ENCODE measurements at regions not wholly inside any gene's neighbourhood (a gene's known extent, or its start where the extent isn't known, plus 50 kb on each side); places are given as distances from the start of the nearest gene placed in this dataset.

GRCh38 chr13:106310291-106310865 is 225.1 kb downstream of the EFNB2 start:
- Mint-ChIP-seq H3K4me3 (no peak overlapping the region), H3K36me3 (ENCODE audit: insufficient read depth) (no peaks in the 10 kb centered on the region), H3K4me1 (no peaks in the 10 kb centered on the region), H3K9me3 (peaks cover 8% of the 10 kb centered on the region), H3K27ac (ENCODE audit: low read depth) (no peak overlapping the region), H3K27me3 (no peaks in the 10 kb centered on the region)
- DNase-seq (ENCODE audit: low spot score in 2 of 2) (no peak), ATAC-seq (replicated peaks; ENCODE audit: extremely low read depth, poor library complexity, severe bottlenecking) (no peak)

GRCh38 chr13:106306748-106307277 is 228.6 kb downstream of the EFNB2 start:
- DNase-seq (ENCODE audit: low spot score in 2 of 2) (no peak), ATAC-seq (replicated peaks; ENCODE audit: extremely low read depth, poor library complexity, severe bottlenecking) (no peak)
- H3K27me3 Mint-ChIP-seq = no peaks in the 10 kb centered on the region
- peaks cover 7% of the 10 kb centered on the region for H3K9me3 Mint-ChIP-seq
- H3K4me3 Mint-ChIP-seq = no peak overlapping the region
- H3K27ac Mint-ChIP-seq (ENCODE audit: low read depth) = no peak overlapping the region
- H3K36me3 Mint-ChIP-seq (ENCODE audit: insufficient read depth) = no peaks in the 10 kb centered on the region
- H3K4me1 Mint-ChIP-seq = no peaks in the 10 kb centered on the region

GRCh38 chr13:106302843-106303242 is 232.6 kb downstream of the EFNB2 start:
- Mint-ChIP-seq H3K27ac (ENCODE audit: low read depth) (no peak overlapping the region), H3K9me3 (peaks cover 13% of the 10 kb centered on the region), H3K4me1 (no peaks in the 10 kb centered on the region), H3K27me3 (no peaks in the 10 kb centered on the region), H3K4me3 (no peak overlapping the region), H3K36me3 (ENCODE audit: insufficient read depth) (no peaks in the 10 kb centered on the region)
- no peak for DNase-seq (ENCODE audit: low spot score in 2 of 2)
- ATAC-seq (replicated peaks; ENCODE audit: extremely low read depth, poor library complexity, severe bottlenecking) = no peak

- no peak for ATAC-seq (replicated peaks; ENCODE audit: extremely low read depth, poor library complexity, severe bottlenecking)
- no peaks in the 10 kb centered on the region for H3K4me1 Mint-ChIP-seq
- peaks cover 13% of the 10 kb centered on the region for H3K9me3 Mint-ChIP-seq
- H3K27me3 Mint-ChIP-seq = no peaks in the 10 kb centered on the region
- H3K4me3 Mint-ChIP-seq = no peak overlapping the region
- H3K27ac Mint-ChIP-seq (ENCODE audit: low read depth) = no peak overlapping the region
- H3K36me3 Mint-ChIP-seq (ENCODE audit: insufficient read depth) = no peaks in the 10 kb centered on the region
- DNase-seq (ENCODE audit: low spot score in 2 of 2) = no peak
These were observed 233.5 kb downstream of the EFNB2 start for GRCh38 chr13:106302011-106302410.

- H3K4me3 Mint-ChIP-seq = no peak overlapping the region
- no peaks in the 10 kb centered on the region for H3K4me1 Mint-ChIP-seq
- H3K27me3 Mint-ChIP-seq = no peaks in the 10 kb centered on the region
- no peak for ATAC-seq (replicated peaks; ENCODE audit: extremely low read depth, poor library complexity, severe bottlenecking)
- no peak overlapping the region for H3K27ac Mint-ChIP-seq (ENCODE audit: low read depth)
- H3K9me3 Mint-ChIP-seq = peaks cover 6% of the 10 kb centered on the region
- no peaks in the 10 kb centered on the region for H3K36me3 Mint-ChIP-seq (ENCODE audit: insufficient read depth)
- no peak for DNase-seq (ENCODE audit: low spot score in 2 of 2)
These were observed 235.8 kb downstream of the EFNB2 start for GRCh38 chr13:106299621-106300020.

GRCh38 chr13:106297283-106297682 is 238.2 kb downstream of the EFNB2 start:
- Mint-ChIP-seq H3K27me3 (no peaks in the 10 kb centered on the region), H3K4me1 (no peaks in the 10 kb centered on the region), H3K4me3 (no peak overlapping the region), H3K27ac (ENCODE audit: low read depth) (no peak overlapping the region), H3K36me3 (ENCODE audit: insufficient read depth) (no peaks in the 10 kb centered on the region), H3K9me3 (peaks cover 6% of the 10 kb centered on the region)
- DNase-seq (ENCODE audit: low spot score in 2 of 2) = no peak
- no peak for ATAC-seq (replicated peaks; ENCODE audit: extremely low read depth, poor library complexity, severe bottlenecking)

GRCh38 chr13:106296723-106297122 is 238.7 kb downstream of the EFNB2 start:
- ATAC-seq (replicated peaks; ENCODE audit: extremely low read depth, poor library complexity, severe bottlenecking) (no peak), DNase-seq (ENCODE audit: low spot score in 2 of 2) (no peak)
- no peaks in the 10 kb centered on the region for H3K4me1 Mint-ChIP-seq
- H3K27ac Mint-ChIP-seq (ENCODE audit: low read depth) = no peak overlapping the region
- H3K36me3 Mint-ChIP-seq (ENCODE audit: insufficient read depth) = no peaks in the 10 kb centered on the region
- peaks cover 6% of the 10 kb centered on the region for H3K9me3 Mint-ChIP-seq
- H3K4me3 Mint-ChIP-seq = no peak overlapping the region
- H3K27me3 Mint-ChIP-seq = no peaks in the 10 kb centered on the region

GRCh38 chr13:106295971-106296370 is 239.5 kb downstream of the EFNB2 start:
- Mint-ChIP-seq H3K9me3 (peaks cover 9% of the 10 kb centered on the region), H3K27me3 (no peaks in the 10 kb centered on the region), H3K4me1 (no peaks in the 10 kb centered on the region), H3K27ac (ENCODE audit: low read depth) (no peak overlapping the region), H3K4me3 (no peak overlapping the region), H3K36me3 (ENCODE audit: insufficient read depth) (no peaks in the 10 kb centered on the region)
- ATAC-seq (replicated peaks; ENCODE audit: extremely low read depth, poor library complexity, severe bottlenecking) (no peak), DNase-seq (ENCODE audit: low spot score in 2 of 2) (no peak)

- no peaks in the 10 kb centered on the region for H3K36me3 Mint-ChIP-seq (ENCODE audit: insufficient read depth)
- ATAC-seq (replicated peaks; ENCODE audit: extremely low read depth, poor library complexity, severe bottlenecking) (no peak), DNase-seq (ENCODE audit: low spot score in 2 of 2) (no peak)
- peaks cover 6% of the 10 kb centered on the region for H3K9me3 Mint-ChIP-seq
- H3K4me3 Mint-ChIP-seq = no peak overlapping the region
- H3K4me1 Mint-ChIP-seq = no peaks in the 10 kb centered on the region
- H3K27ac Mint-ChIP-seq (ENCODE audit: low read depth) = no peak overlapping the region
- no peaks in the 10 kb centered on the region for H3K27me3 Mint-ChIP-seq
These were observed 244.5 kb downstream of the EFNB2 start for GRCh38 chr13:106291006-106291405.

GRCh38 chr13:106287351-106287750 is 248.1 kb downstream of the EFNB2 start:
- H3K27me3 Mint-ChIP-seq = no peaks in the 10 kb centered on the region
- peaks cover 6% of the 10 kb centered on the region for H3K9me3 Mint-ChIP-seq
- no peak overlapping the region for H3K4me3 Mint-ChIP-seq
- H3K4me1 Mint-ChIP-seq = no peaks in the 10 kb centered on the region
- no peak for ATAC-seq (replicated peaks; ENCODE audit: extremely low read depth, poor library complexity, severe bottlenecking)
- no peaks in the 10 kb centered on the region for H3K36me3 Mint-ChIP-seq (ENCODE audit: insufficient read depth)
- H3K27ac Mint-ChIP-seq (ENCODE audit: low read depth) = no peak overlapping the region
- DNase-seq (ENCODE audit: low spot score in 2 of 2) = no peak

GRCh38 chr13:106286811-106287210 is 248.7 kb downstream of the EFNB2 start:
- H3K4me3 Mint-ChIP-seq = no peak overlapping the region
- H3K4me1 Mint-ChIP-seq = no peaks in the 10 kb centered on the region
- no peaks in the 10 kb centered on the region for H3K36me3 Mint-ChIP-seq (ENCODE audit: insufficient read depth)
- no peaks in the 10 kb centered on the region for H3K27me3 Mint-ChIP-seq
- DNase-seq (ENCODE audit: low spot score in 2 of 2) (no peak), ATAC-seq (replicated peaks; ENCODE audit: extremely low read depth, poor library complexity, severe bottlenecking) (no peak)
- H3K27ac Mint-ChIP-seq (ENCODE audit: low read depth) = no peak overlapping the region
- peaks cover 6% of the 10 kb centered on the region for H3K9me3 Mint-ChIP-seq

GRCh38 chr13:106284358-106284757 is 251.1 kb downstream of the EFNB2 start:
- H3K4me1 Mint-ChIP-seq = no peaks in the 10 kb centered on the region
- ATAC-seq (replicated peaks; ENCODE audit: extremely low read depth, poor library complexity, severe bottlenecking) (no peak), DNase-seq (ENCODE audit: low spot score in 2 of 2) (no peak)
- no peak overlapping the region for H3K27ac Mint-ChIP-seq (ENCODE audit: low read depth)
- no peak overlapping the region for H3K4me3 Mint-ChIP-seq
- no peaks in the 10 kb centered on the region for H3K36me3 Mint-ChIP-seq (ENCODE audit: insufficient read depth)
- H3K9me3 Mint-ChIP-seq = no peaks in the 10 kb centered on the region
- no peaks in the 10 kb centered on the region for H3K27me3 Mint-ChIP-seq

- Mint-ChIP-seq H3K27me3 (no peaks in the 10 kb centered on the region), H3K4me3 (no peak overlapping the region), H3K36me3 (ENCODE audit: insufficient read depth) (no peaks in the 10 kb centered on the region), H3K4me1 (no peaks in the 10 kb centered on the region), H3K27ac (ENCODE audit: low read depth) (no peak overlapping the region), H3K9me3 (no peaks in the 10 kb centered on the region)
- DNase-seq (ENCODE audit: low spot score in 2 of 2) = no peak
- ATAC-seq (replicated peaks; ENCODE audit: extremely low read depth, poor library complexity, severe bottlenecking) = no peak
These were observed 254.0 kb downstream of the EFNB2 start for GRCh38 chr13:106281426-106281825.

Data from central memory CD8-positive, alpha-beta T cell (primary cell).